OCI-LY1 (cell line): ENCODE measurements at regions not wholly inside any gene's neighbourhood (a gene's known extent, or its start where the extent isn't known, plus 50 kb on each side); places are given as distances from the start of the nearest gene placed in this dataset.

Experiments
- H2AFZ ChIP-seq: fragments of 200-600 bp; sonication (generic), shearing (Covaris generic); 2 replicates; pipeline ENCODE4 v1.6.0; 2014; ENCODE audit warnings: antibody characterized with exemption, mild to moderate bottlenecking, low read length
- H3F3A ChIP-seq: fragments of 200-600 bp; sonication (generic), shearing (Covaris generic); 2 replicates; pipeline ENCODE4 v1.6.0; 2014; ENCODE audit warnings: mild to moderate bottlenecking, antibody characterized with exemption, low read length, moderate library complexity; ENCODE audit not compliant: insufficient read depth
- H3K27ac ChIP-seq: fragments of 200-600 bp; sonication (generic); 2 replicates; pipeline ENCODE4 v1.5.1; 2014; ENCODE audit warnings: low read length, mixed run types, mild to moderate bottlenecking, low read depth; ENCODE audit not compliant: poor library complexity, severe bottlenecking
- H3K27me3 ChIP-seq: fragments of 200-600 bp; sonication (generic); 2 replicates; pipeline ENCODE4 v1.6.0; 2014; ENCODE audit warnings: antibody characterized with exemption, mild to moderate bottlenecking, low read length, moderate library complexity; ENCODE audit not compliant: insufficient read depth
- H3K36me3 ChIP-seq: fragments of 200-600 bp; sonication (generic); 2 replicates; pipeline ENCODE4 v1.6.1; 2014; ENCODE audit warnings: mild to moderate bottlenecking, antibody characterized with exemption, low read length, moderate library complexity, mixed read lengths; ENCODE audit not compliant: insufficient read depth
- H3K4me1 ChIP-seq: fragments of 200-600 bp; sonication (generic); 2 replicates; pipeline ENCODE4 v1.5.1; 2014; ENCODE audit warnings: mild to moderate bottlenecking, low read length, moderate library complexity; ENCODE audit not compliant: insufficient read depth, severe bottlenecking
- H3K4me2 ChIP-seq: fragments of 200-600 bp; sonication (generic), shearing (Covaris generic); 2 replicates; pipeline ENCODE4 v1.6.1; 2014; ENCODE audit warnings: low read length
- H3K4me3 ChIP-seq: fragments of 200-600 bp; sonication (generic); 2 replicates; pipeline ENCODE4 v1.5.1; 2014; ENCODE audit warnings: low read length, low read depth, mild to moderate bottlenecking, mixed read lengths; ENCODE audit not compliant: poor library complexity, severe bottlenecking
- H3K79me2 ChIP-seq: fragments of 200-600 bp; shearing (Covaris generic); 2 replicates; pipeline ENCODE4 v1.6.1; 2016; ENCODE audit warnings: mixed run types, low read length, mixed read lengths; ENCODE audit not compliant: insufficient read depth
- H3K9ac ChIP-seq: fragments of 200-600 bp; sonication (generic), shearing (Covaris generic); 2 replicates; pipeline ENCODE4 v1.6.1; 2014; ENCODE audit warnings: mild to moderate bottlenecking, low read length, mixed read lengths
- H3K9me2 ChIP-seq: fragments of 200-600 bp; sonication (generic), shearing (Covaris generic); 2 replicates; pipeline ENCODE4 v1.6.1; 2014; ENCODE audit warnings: low read depth, mild to moderate bottlenecking, low read length, mixed read lengths
- H3K9me3 ChIP-seq: fragments of 200-600 bp; shearing (Covaris generic); 2 replicates; pipeline ENCODE4 v1.6.1; 2014; ENCODE audit warnings: low read length, mixed read lengths
- H4K20me1 ChIP-seq: fragments of 200-600 bp; sonication (generic), shearing (Covaris generic); 2 replicates; pipeline ENCODE4 v1.6.0; 2016; ENCODE audit warnings: mild to moderate bottlenecking, low read length; ENCODE audit not compliant: insufficient read depth
- EZH2 ChIP-seq: fragments of 200-600 bp; sonication (generic), shearing (Covaris generic); IDR thresholded peaks from 2 replicates; pipeline ENCODE4 v1.8.0; 2017; ENCODE audit warnings: borderline replicate concordance, mixed run types, mild to moderate bottlenecking, antibody characterized with exemption, low read length, moderate library complexity, mixed read lengths
- TF ChIP-seq, protein P1 (sequence below): fragments of 200-600 bp; sonication (generic), shearing (Covaris generic); IDR thresholded peaks from 2 replicates; pipeline ENCODE4 v1.5.1; 2017; ENCODE audit warnings: mild to moderate bottlenecking, antibody characterized with exemption, low read length, moderate library complexity, mixed read lengths

GRCh38 chr11:87832211-87832610, 343.0 kb downstream of the RAB38 start:
- Histone ChIP-seq H3K79me2 (no peaks in the 10 kb centered on the region), H2AFZ (no peak overlapping the region), H3F3A (no peaks in the 10 kb centered on the region), H3K9me3 (no peaks in the 10 kb centered on the region), H3K9me2 (no peaks in the 10 kb centered on the region), H3K4me1 (no peaks in the 10 kb centered on the region), H3K27me3 (no peaks in the 10 kb centered on the region), H3K4me2 (no peak overlapping the region), H3K27ac (no peak overlapping the region), H4K20me1 (no peaks in the 10 kb centered on the region), H3K9ac (no peak overlapping the region), H3K36me3 (no peaks in the 10 kb centered on the region), H3K4me3 (no peak overlapping the region)
- TF ChIP-seq, protein P1, sequence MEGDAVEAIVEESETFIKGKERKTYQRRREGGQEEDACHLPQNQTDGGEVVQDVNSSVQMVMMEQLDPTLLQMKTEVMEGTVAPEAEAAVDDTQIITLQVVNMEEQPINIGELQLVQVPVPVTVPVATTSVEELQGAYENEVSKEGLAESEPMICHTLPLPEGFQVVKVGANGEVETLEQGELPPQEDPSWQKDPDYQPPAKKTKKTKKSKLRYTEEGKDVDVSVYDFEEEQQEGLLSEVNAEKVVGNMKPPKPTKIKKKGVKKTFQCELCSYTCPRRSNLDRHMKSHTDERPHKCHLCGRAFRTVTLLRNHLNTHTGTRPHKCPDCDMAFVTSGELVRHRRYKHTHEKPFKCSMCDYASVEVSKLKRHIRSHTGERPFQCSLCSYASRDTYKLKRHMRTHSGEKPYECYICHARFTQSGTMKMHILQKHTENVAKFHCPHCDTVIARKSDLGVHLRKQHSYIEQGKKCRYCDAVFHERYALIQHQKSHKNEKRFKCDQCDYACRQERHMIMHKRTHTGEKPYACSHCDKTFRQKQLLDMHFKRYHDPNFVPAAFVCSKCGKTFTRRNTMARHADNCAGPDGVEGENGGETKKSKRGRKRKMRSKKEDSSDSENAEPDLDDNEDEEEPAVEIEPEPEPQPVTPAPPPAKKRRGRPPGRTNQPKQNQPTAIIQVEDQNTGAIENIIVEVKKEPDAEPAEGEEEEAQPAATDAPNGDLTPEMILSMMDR = no peak
- no peak for TF ChIP-seq EZH2

- no peak overlapping the region for H3K9ac ChIP-seq
- no peaks in the 10 kb centered on the region for H4K20me1 ChIP-seq
- H3K4me2 ChIP-seq = no peak overlapping the region
- no peak overlapping the region for H3K27ac ChIP-seq
- no peaks in the 10 kb centered on the region for H3K4me1 ChIP-seq
- H3K9me2 ChIP-seq = no peaks in the 10 kb centered on the region
- no peak overlapping the region for H3K4me3 ChIP-seq
- TF ChIP-seq EZH2 = no peak
- TF ChIP-seq, protein P1 = no peak
- no peaks in the 10 kb centered on the region for H3K9me3 ChIP-seq
- no peaks in the 10 kb centered on the region for H3K36me3 ChIP-seq
- H3K79me2 ChIP-seq = no peaks in the 10 kb centered on the region
- H3F3A ChIP-seq = no peaks in the 10 kb centered on the region
- H3K27me3 ChIP-seq = no peaks in the 10 kb centered on the region
- no peak overlapping the region for H2AFZ ChIP-seq
Measured at GRCh38 chr11:87820011-87820410, 355.2 kb downstream of the RAB38 start.

DNA sequence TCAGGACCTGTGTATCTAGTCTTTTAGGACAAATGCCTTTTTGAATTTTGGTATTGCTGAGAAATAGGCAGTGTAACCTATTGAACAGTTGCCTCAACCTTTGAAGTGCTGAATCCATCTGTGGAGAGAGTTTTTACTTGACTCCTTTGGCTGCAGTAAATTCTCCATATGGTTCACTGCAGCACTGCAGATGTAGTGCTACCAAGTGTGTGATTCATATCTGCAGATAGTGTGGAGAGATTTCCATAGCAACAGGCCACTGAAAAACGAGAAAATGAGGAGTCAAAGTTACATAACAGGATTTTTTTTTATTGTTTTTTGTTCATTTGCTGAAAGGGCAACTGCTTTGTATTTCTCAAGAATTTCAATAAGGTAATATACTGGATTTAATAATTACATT, 356.1 kb downstream of the RAB38 start:
- H3K4me1 ChIP-seq = no peaks in the 10 kb centered on the region

More for the DNA sequence above, 356.1 kb downstream of the RAB38 start:
- TF ChIP-seq EZH2 = no peak
- TF ChIP-seq, protein P1 = no peak
- no peaks in the 10 kb centered on the region for H4K20me1 ChIP-seq
- H3K9ac ChIP-seq = no peak overlapping the region
- no peaks in the 10 kb centered on the region for H3K79me2 ChIP-seq
- H3K4me3 ChIP-seq = no peak overlapping the region
- no peaks in the 10 kb centered on the region for H3F3A ChIP-seq
- H2AFZ ChIP-seq = no peak overlapping the region
- no peaks in the 10 kb centered on the region for H3K27me3 ChIP-seq
- H3K4me2 ChIP-seq = no peak overlapping the region
- no peaks in the 10 kb centered on the region for H3K36me3 ChIP-seq
- no peaks in the 10 kb centered on the region for H3K9me2 ChIP-seq
- H3K9me3 ChIP-seq = no peaks in the 10 kb centered on the region
- H3K27ac ChIP-seq = no peak overlapping the region
